Kidney epithelial cell (primary cell): ENCODE measurements at regions not wholly inside any gene's neighbourhood (a gene's known extent, or its start where the extent isn't known, plus 50 kb on each side); places are given as distances from the start of the nearest gene placed in this dataset.
A peak's percentile ranks its signal among the peaks of the same experiment; 100 is the strongest.

Experiments used
- DNase-seq: peaks from one replicate; pipeline ENCODE4 v3.0.0-alpha.2; 2010; ENCODE audit warnings: low read depth
- H3K27me3 ChIP-seq: 2 replicates; pipeline ENCODE4 v1.6.0; 2011; ENCODE audit warnings: low read length; ENCODE audit not compliant: control insufficient read depth, insufficient read depth
- H3K36me3 ChIP-seq: 2 replicates; pipeline ENCODE4 v1.5.1; 2011; ENCODE audit warnings: low read length; ENCODE audit not compliant: control insufficient read depth, insufficient read depth
- H3K4me3 ChIP-seq: 2 replicates; pipeline ENCODE4 v1.5.1; 2011; ENCODE audit warnings: low read depth, mild to moderate bottlenecking, control low read depth, low read length
- CTCF ChIP-seq: IDR thresholded peaks from 2 replicates; pipeline ENCODE4 v1.5.1; 2011; ENCODE audit warnings: mild to moderate bottlenecking, moderate library complexity, low read length, control low read depth, inconsistent platforms; ENCODE audit not compliant: insufficient read depth, poor library complexity, severe bottlenecking

- no peak for DNase-seq
Measured at GRCh38 chr17:53950858-53951250, 128.1 kb downstream of the KIF2B start.

GRCh38 chr17:53971361-53971760 lies 148.6 kb downstream of the KIF2B start:
- TF ChIP-seq CTCF, result no peak
- DNase-seq, result no peak
- Histone ChIP-seq H3K36me3 (no peaks in the 10 kb centered on the region), H3K27me3 (no peaks in the 10 kb centered on the region), H3K4me3 (no peak overlapping the region)

More at GRCh38 chr17:53950858-53951250, 128.1 kb downstream of the KIF2B start:
- TF ChIP-seq CTCF, result no peak
- H3K36me3 ChIP-seq, result no peaks in the 10 kb centered on the region
- H3K27me3 ChIP-seq, result no peaks in the 10 kb centered on the region
- H3K4me3 ChIP-seq, result no peak overlapping the region

DNA sequence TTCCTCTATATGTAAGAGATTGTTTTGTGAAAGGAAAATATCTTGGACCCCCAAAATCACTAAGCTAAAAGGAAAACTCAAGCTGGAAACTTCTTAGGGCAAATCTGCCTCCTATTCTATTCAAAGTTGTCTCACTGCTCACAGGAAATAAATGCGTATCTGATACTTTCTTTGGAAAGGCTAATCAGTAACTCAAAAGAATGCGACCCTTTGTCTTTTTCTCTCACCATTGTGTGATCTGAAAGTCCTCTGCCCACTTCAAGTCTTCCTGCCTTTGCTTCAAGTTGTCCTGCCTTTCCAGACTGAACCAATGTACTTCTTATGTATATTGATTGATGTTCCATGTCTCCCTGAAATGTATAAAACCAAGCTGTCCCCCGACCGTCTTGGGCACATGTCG lies 157.3 kb downstream of the KIF2B start:
- TF ChIP-seq CTCF, result no peak

DNA sequence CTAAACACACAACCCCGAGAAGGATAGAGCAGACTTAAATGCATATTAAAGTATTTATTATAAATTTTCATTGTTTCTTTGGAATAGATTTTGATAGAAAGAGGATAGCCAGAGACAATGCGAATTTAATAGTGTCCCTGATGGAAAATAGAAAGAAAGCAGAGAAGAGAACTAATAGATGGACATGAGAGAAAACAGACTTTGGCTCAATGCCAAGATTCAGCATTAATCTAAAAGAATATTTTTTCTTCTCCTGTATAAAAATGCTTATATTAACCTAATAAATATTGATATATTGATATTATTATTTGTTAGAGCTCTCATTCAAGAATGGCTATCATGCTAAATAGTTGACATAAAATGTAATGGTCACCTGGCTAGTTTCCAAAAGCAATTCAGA lies 173.4 kb downstream of the KIF2B start:
- no peak for TF ChIP-seq CTCF
- H3K4me3 ChIP-seq, result no peak overlapping the region
- no peak for DNase-seq
- no peaks in the 10 kb centered on the region for H3K27me3 ChIP-seq
- no peaks in the 10 kb centered on the region for H3K36me3 ChIP-seq

More for the DNA sequence above, 157.3 kb downstream of the KIF2B start:
- Histone ChIP-seq H3K27me3 (no peaks in the 10 kb centered on the region), H3K4me3 (no peak overlapping the region), H3K36me3 (no peaks in the 10 kb centered on the region)
- no peak for DNase-seq

DNA sequence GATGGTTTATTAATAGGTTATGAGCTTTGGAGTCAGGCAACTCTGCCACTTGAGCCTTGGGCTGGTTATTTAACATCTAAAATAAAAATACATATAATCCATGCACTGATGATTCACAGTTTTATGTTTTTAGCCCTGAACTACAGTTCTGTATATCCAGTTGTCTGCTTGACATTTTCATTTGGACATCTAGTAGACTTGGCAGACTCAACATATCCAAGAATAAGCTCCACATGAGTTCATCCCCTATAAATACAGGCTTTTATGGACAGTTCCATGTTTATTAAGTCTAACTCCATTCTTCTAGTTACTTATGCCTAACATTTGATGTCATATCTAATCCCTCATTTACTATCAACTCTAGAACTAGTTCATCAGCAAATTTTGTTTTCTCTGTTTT lies 174.2 kb downstream of the KIF2B start:
- H3K36me3 ChIP-seq, result no peaks in the 10 kb centered on the region
- H3K4me3 ChIP-seq, result no peak overlapping the region
- H3K27me3 ChIP-seq, result no peaks in the 10 kb centered on the region
- no peak for TF ChIP-seq CTCF
- DNase-seq, result no peak

- H3K27me3 ChIP-seq, result no peaks in the 10 kb centered on the region
- no peak overlapping the region for H3K4me3 ChIP-seq
- no peaks in the 10 kb centered on the region for H3K36me3 ChIP-seq
- no peak for DNase-seq
- TF ChIP-seq CTCF, result peak; percentile 14
Measured at GRCh38 chr17:54007855-54008254, 185.1 kb downstream of the KIF2B start.
